Upper lobe of left lung (tissue), 6 donors: ENCODE measurements at regions not wholly inside any gene's neighbourhood (a gene's known extent, or its start where the extent isn't known, plus 50 kb on each side); places are given as distances from the start of the nearest gene placed in this dataset.

Source experiments
- ATAC-seq, 2 donors: fragments of 200-7000 bp; cut with Tn5 transposase; one replicate each; pipeline ENCODE4 v1.9.1; 2022; ENCODE audit warnings: mild to moderate bottlenecking in 2 of 2, moderate library complexity in 2 of 2; ENCODE audit not compliant: low FRiP score in 2 of 2
- DNase-seq, 2 donors: peaks; one replicate each; pipeline ENCODE4 v3.0.0-alpha.2; 2019 to 2020
- H3K27ac ChIP-seq, 4 donors: fragments of 200-600 bp; sonication (generic); one replicate each; pipeline ENCODE4 v1.5.1; 2016 to 2019
- H3K27me3 ChIP-seq, 4 donors: fragments of 200-600 bp; sonication (generic); one replicate each; pipeline ENCODE4 v1.5.1; 2017 to 2019
- H3K36me3 ChIP-seq, 4 donors: fragments of 200-600 bp; sonication (generic); one replicate each; pipeline ENCODE4 v1.5.1; 2016 to 2019
- H3K4me1 ChIP-seq, 4 donors: fragments of 200-600 bp; sonication (generic); one replicate each; pipeline ENCODE4 v1.5.1; 2018 to 2019
- H3K4me3 ChIP-seq, 4 donors: fragments of 200-600 bp; sonication (generic); one replicate each; pipeline ENCODE4 v1.5.1; 2017 to 2019; ENCODE audit warnings: mild to moderate bottlenecking in 2 of 4, moderate library complexity in 1 of 4
- H3K9me3 ChIP-seq, 4 donors: fragments of 200-600 bp; sonication (generic); one replicate each; pipeline ENCODE4 v1.5.1; 2018 to 2019
- EP300 ChIP-seq, 4 donors: sonication (generic); formaldehyde crosslinking; IDR thresholded peaks; one replicate each; pipeline ENCODE4 v1.5.1; 2017; ENCODE audit warnings: antibody characterized with exemption in 4 of 4, control low read depth in 2 of 4
- POLR2A ChIP-seq, 4 donors: fragments of 450-650 bp; IDR thresholded peaks; one replicate each; pipeline ENCODE4 v1.5.1; 2016 to 2017; ENCODE audit warnings: antibody characterized with exemption in 4 of 4, mild to moderate bottlenecking in 2 of 4
- POLR2AphosphoS5 ChIP-seq, 2 donors: sonication (generic); formaldehyde crosslinking; IDR thresholded peaks; one replicate each; pipeline ENCODE4 v1.5.1; 2017; ENCODE audit warnings: antibody characterized with exemption in 2 of 2
- WGBS, 2 donors: methylation state at CpG; one replicate each; pipeline ENCODE4 v1.1.5; 2017 to 2018; 5-methylcytosine and 5-hydroxymethylcytosine counted together
- TF ChIP-seq, protein P1 (sequence below), 6 experiments: fragments of 450-650 bp in 4 of 6; fragments of 200-600 bp in 2 of 6; sonication (generic) in 2 of 6; IDR thresholded peaks; one replicate each; pipeline ENCODE4 v1.5.1; 2016 to 2019; ENCODE audit warnings: antibody characterized with exemption in 6 of 6
- donor health status: DM: no; HTN: no; CAD: no; lungs with moderate emphysema.
- donor health status: DM: no; HTN: yes; CAD: no; lungs with severe emphysema.

DNA sequence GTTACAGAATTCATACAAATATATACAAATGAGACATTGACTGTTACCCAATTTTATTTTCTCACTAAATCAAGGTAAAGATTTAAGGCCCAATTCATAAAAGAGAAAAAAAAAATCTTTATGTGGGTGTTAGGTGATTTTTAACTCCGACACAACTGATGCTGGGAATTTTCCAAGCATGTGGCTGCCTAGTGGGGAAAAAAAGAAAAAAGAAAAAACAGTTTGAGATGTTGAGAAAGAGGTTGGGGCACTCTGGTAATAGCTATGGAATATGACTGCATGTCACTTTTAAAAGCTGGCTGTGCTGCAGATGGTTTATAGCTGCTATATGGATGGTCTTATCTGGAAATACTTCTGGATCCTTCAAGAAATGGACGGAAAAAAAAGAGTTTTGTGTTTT, 739.9 kb upstream of the SOX9 start:
- no peak for ATAC-seq
- H3K4me1 ChIP-seq = no peaks in the 10 kb centered on the region
- H3K27ac ChIP-seq = no peak overlapping the region
- H3K27me3 ChIP-seq = no peaks in the 10 kb centered on the region
- TF ChIP-seq, protein P1, sequence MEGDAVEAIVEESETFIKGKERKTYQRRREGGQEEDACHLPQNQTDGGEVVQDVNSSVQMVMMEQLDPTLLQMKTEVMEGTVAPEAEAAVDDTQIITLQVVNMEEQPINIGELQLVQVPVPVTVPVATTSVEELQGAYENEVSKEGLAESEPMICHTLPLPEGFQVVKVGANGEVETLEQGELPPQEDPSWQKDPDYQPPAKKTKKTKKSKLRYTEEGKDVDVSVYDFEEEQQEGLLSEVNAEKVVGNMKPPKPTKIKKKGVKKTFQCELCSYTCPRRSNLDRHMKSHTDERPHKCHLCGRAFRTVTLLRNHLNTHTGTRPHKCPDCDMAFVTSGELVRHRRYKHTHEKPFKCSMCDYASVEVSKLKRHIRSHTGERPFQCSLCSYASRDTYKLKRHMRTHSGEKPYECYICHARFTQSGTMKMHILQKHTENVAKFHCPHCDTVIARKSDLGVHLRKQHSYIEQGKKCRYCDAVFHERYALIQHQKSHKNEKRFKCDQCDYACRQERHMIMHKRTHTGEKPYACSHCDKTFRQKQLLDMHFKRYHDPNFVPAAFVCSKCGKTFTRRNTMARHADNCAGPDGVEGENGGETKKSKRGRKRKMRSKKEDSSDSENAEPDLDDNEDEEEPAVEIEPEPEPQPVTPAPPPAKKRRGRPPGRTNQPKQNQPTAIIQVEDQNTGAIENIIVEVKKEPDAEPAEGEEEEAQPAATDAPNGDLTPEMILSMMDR (IDR thresholded peaks at IDR 0.05) = no peak
- H3K36me3 ChIP-seq = no peaks in the 10 kb centered on the region
- no peak for DNase-seq
- 57 to 71% methylated on average over 2 of the region's 2 CpGs for WGBS, 2 donors
- H3K9me3 ChIP-seq = no peaks in the 10 kb centered on the region
- no peak overlapping the region for H3K4me3 ChIP-seq

DNA sequence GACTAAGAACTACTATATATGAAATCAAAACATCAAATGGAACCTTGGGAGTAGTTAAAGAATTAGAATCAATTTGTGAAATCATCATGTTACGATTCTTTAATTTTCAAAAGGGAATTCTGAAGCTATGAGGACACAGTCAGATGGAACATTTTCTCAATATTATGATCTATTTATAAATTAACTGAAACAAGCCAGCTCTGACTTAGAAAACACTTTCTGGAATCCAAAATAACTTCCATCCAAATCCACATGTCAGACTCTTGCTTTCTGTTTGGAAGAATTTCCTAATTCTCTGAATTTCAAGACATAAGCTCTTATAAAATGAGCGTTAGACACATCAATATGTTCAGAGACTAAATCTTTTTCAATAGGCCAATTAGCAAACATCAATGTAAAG, 737.7 kb upstream of the SOX9 start:
- Histone ChIP-seq H3K36me3 (no peaks in the 10 kb centered on the region), H3K27me3 (no peaks in the 10 kb centered on the region), H3K9me3 (no peaks in the 10 kb centered on the region), H3K4me3 (no peak overlapping the region), H3K4me1 (no peaks in the 10 kb centered on the region), H3K27ac (no peak overlapping the region)
- no peak for DNase-seq
- WGBS, 2 donors = 85 to 89% methylated on average over 2 of the region's 2 CpGs
- TF ChIP-seq POLR2AphosphoS5 (IDR thresholded peaks at IDR 0.05) = no peak
- TF ChIP-seq POLR2A (IDR thresholded peaks at IDR 0.05) = no peak
- TF ChIP-seq, protein P1 (IDR thresholded peaks at IDR 0.05) = no peak
- TF ChIP-seq EP300 (IDR thresholded peaks at IDR 0.05) = no peak
- no peak for ATAC-seq

GRCh38 chr17:71387456-71387855, 733.4 kb upstream of the SOX9 start:
- no peaks in the 10 kb centered on the region for H3K9me3 ChIP-seq
- H3K4me1 ChIP-seq = no peaks in the 10 kb centered on the region
- H3K27ac ChIP-seq = no peak overlapping the region
- no peaks in the 10 kb centered on the region for H3K36me3 ChIP-seq
- no peaks in the 10 kb centered on the region for H3K27me3 ChIP-seq
- TF ChIP-seq EP300 (IDR thresholded peaks at IDR 0.05) = no peak
- no peak for TF ChIP-seq POLR2A (IDR thresholded peaks at IDR 0.05)
- TF ChIP-seq POLR2AphosphoS5 (IDR thresholded peaks at IDR 0.05) = no peak
- TF ChIP-seq, protein P1 (IDR thresholded peaks at IDR 0.05) = no peak
- ATAC-seq (no peak), DNase-seq (no peak)
- no peak overlapping the region for H3K4me3 ChIP-seq

GRCh38 chr17:71392715-71393567, 727.9 kb upstream of the SOX9 start:
- DNase-seq (no peak), ATAC-seq (no peak)
- Histone ChIP-seq H3K4me1 (no peaks in the 10 kb centered on the region), H3K27ac (no peak overlapping the region), H3K4me3 (no peak overlapping the region), H3K36me3 (no peaks in the 10 kb centered on the region), H3K9me3 (no peaks in the 10 kb centered on the region), H3K27me3 (no peaks in the 10 kb centered on the region)
- TF ChIP-seq POLR2AphosphoS5 (IDR thresholded peaks at IDR 0.05) (no peak), POLR2A (IDR thresholded peaks at IDR 0.05) (no peak), EP300 (IDR thresholded peaks at IDR 0.05) (no peak)
- TF ChIP-seq, protein P1 (IDR thresholded peaks at IDR 0.05) = no peak
- WGBS, 2 donors = 77% methylated on average over 4 of the region's 4 CpGs

GRCh38 chr17:71395901-71396300, 724.9 kb upstream of the SOX9 start:
- Histone ChIP-seq H3K4me3 (no peak overlapping the region), H3K4me1 (no peaks in the 10 kb centered on the region), H3K9me3 (no peaks in the 10 kb centered on the region), H3K27me3 (no peaks in the 10 kb centered on the region), H3K27ac (no peak overlapping the region), H3K36me3 (no peaks in the 10 kb centered on the region)
- DNase-seq (no peak), ATAC-seq (no peak)
- TF ChIP-seq EP300 (IDR thresholded peaks at IDR 0.05) (no peak), POLR2A (IDR thresholded peaks at IDR 0.05) (no peak), POLR2AphosphoS5 (IDR thresholded peaks at IDR 0.05) (no peak)
- TF ChIP-seq, protein P1 (IDR thresholded peaks at IDR 0.05) = no peak
- WGBS, 2 donors = 37 to 48% methylated on average over 2 of the region's 2 CpGs
